KMS-11 (cell line): ENCODE measurements at regions not wholly inside any gene's neighbourhood (a gene's known extent, or its start where the extent isn't known, plus 50 kb on each side); places are given as distances from the start of the nearest gene placed in this dataset.

Experiments
- H2AFZ ChIP-seq: fragments of 200-600 bp; sonication (generic); 2 replicates; pipeline ENCODE4 v1.6.1; 2016; ENCODE audit warnings: antibody characterized with exemption, mixed run types, low read depth
- H3K27ac ChIP-seq: fragments of 200-600 bp; sonication (generic); 2 replicates; pipeline ENCODE4 v1.6.1; 2016; ENCODE audit warnings: mild to moderate bottlenecking, mixed run types
- H3K27me3 ChIP-seq: fragments of 200-600 bp; sonication (generic); 2 replicates; pipeline ENCODE4 v1.6.1; 2017; ENCODE audit warnings: mild to moderate bottlenecking, low read depth, mixed run types, moderate library complexity; ENCODE audit not compliant: insufficient read depth
- H3K36me3 ChIP-seq: fragments of 200-600 bp; sonication (generic); 2 replicates; pipeline ENCODE4 v1.6.1; 2017; ENCODE audit warnings: mild to moderate bottlenecking, mixed run types; ENCODE audit not compliant: insufficient read depth
- H3K4me1 ChIP-seq: fragments of 200-600 bp; sonication (generic); 2 replicates; pipeline ENCODE4 v1.6.1; 2016; ENCODE audit warnings: mild to moderate bottlenecking, low read depth, mixed run types; ENCODE audit not compliant: poor library complexity, severe bottlenecking
- H3K4me2 ChIP-seq: fragments of 200-600 bp; sonication (generic); 2 replicates; pipeline ENCODE4 v1.7.0; 2016; ENCODE audit warnings: mild to moderate bottlenecking, mixed run types
- H3K4me3 ChIP-seq: fragments of 200-600 bp; sonication (generic); IDR thresholded peaks from 2 replicates; pipeline ENCODE4 v1.6.1; 2017; ENCODE audit warnings: low read depth, low read length, mixed read lengths; ENCODE audit not compliant: insufficient read depth
- H3K79me2 ChIP-seq: fragments of 200-600 bp; sonication (generic); 2 replicates; pipeline ENCODE4 v1.6.1; 2016; ENCODE audit warnings: low read depth, mixed run types; ENCODE audit not compliant: insufficient read depth
- H3K9ac ChIP-seq: fragments of 200-600 bp; sonication (generic); 2 replicates; pipeline ENCODE4 v1.6.1; 2016; ENCODE audit warnings: mild to moderate bottlenecking, mixed run types
- H4K20me1 ChIP-seq: fragments of 200-600 bp; sonication (generic); 2 replicates; pipeline ENCODE4 v1.6.1; 2016; ENCODE audit warnings: mild to moderate bottlenecking, mixed run types; ENCODE audit not compliant: insufficient read depth
- CTCF ChIP-seq: fragments of 200-600 bp; sonication (generic); conservative IDR thresholded peaks from 2 replicates; pipeline ENCODE4 v1.6.1; 2017; ENCODE audit warnings: low read depth, mild to moderate bottlenecking, antibody characterized with exemption, low read length, moderate library complexity, mixed read lengths

GRCh38 chr15:77840991-77841775, 208.5 kb upstream of the LINGO1 start:
- H3K4me2 ChIP-seq: no peak overlapping the region
- H3K27ac ChIP-seq: no peak overlapping the region

GRCh38 chr15:77839970-77840905, 207.5 kb upstream of the LINGO1 start:
- H2AFZ ChIP-seq: no peak overlapping the region
- no peaks in the 10 kb centered on the region for H3K4me1 ChIP-seq
- TF ChIP-seq CTCF: no peak

More at GRCh38 chr15:77840991-77841775, 208.5 kb upstream of the LINGO1 start:
- Histone ChIP-seq H3K79me2 (no peaks in the 10 kb centered on the region), H3K4me1 (no peaks in the 10 kb centered on the region), H3K9ac (no peak overlapping the region), H3K36me3 (no peaks in the 10 kb centered on the region), H2AFZ (no peak overlapping the region), H3K4me3 (no peak overlapping the region), H3K27me3 (peaks cover 33% of the 10 kb centered on the region), H4K20me1 (no peaks in the 10 kb centered on the region)
- no peak for TF ChIP-seq CTCF

GRCh38 chr15:77839456-77839855, 206.7 kb upstream of the LINGO1 start:
- Histone ChIP-seq H3K4me1 (no peaks in the 10 kb centered on the region), H3K79me2 (no peaks in the 10 kb centered on the region), H3K27me3 (peaks cover 38% of the 10 kb centered on the region), H3K4me3 (no peak overlapping the region), H4K20me1 (no peaks in the 10 kb centered on the region), H3K9ac (no peak overlapping the region), H3K4me2 (no peak overlapping the region), H2AFZ (no peak overlapping the region), H3K36me3 (no peaks in the 10 kb centered on the region), H3K27ac (no peak overlapping the region)
- no peak for TF ChIP-seq CTCF

More at GRCh38 chr15:77839970-77840905, 207.5 kb upstream of the LINGO1 start:
- Histone ChIP-seq H3K27ac (no peak overlapping the region), H3K4me2 (no peak overlapping the region), H3K9ac (no peak overlapping the region), H3K79me2 (no peaks in the 10 kb centered on the region), H3K4me3 (no peak overlapping the region), H3K27me3 (peaks cover 33% of the 10 kb centered on the region), H3K36me3 (no peaks in the 10 kb centered on the region), H4K20me1 (no peaks in the 10 kb centered on the region)

GRCh38 chr15:77838595-77838994, 205.9 kb upstream of the LINGO1 start:
- H3K36me3 ChIP-seq: no peaks in the 10 kb centered on the region
- no peaks in the 10 kb centered on the region for H4K20me1 ChIP-seq
- no peaks in the 10 kb centered on the region for H3K4me1 ChIP-seq
- TF ChIP-seq CTCF: no peak
- H3K9ac ChIP-seq: no peak overlapping the region
- no peaks in the 10 kb centered on the region for H3K79me2 ChIP-seq
- H3K4me2 ChIP-seq: no peak overlapping the region
- no peak overlapping the region for H3K4me3 ChIP-seq
- peaks cover 42% of the 10 kb centered on the region for H3K27me3 ChIP-seq
- H2AFZ ChIP-seq: no peak overlapping the region
- no peak overlapping the region for H3K27ac ChIP-seq
